Body of pancreas (tissue), 4 donors: ENCODE measurements at regions not wholly inside any gene's neighbourhood (a gene's known extent, or its start where the extent isn't known, plus 50 kb on each side); places are given as distances from the start of the nearest gene placed in this dataset.

ENCODE experiments used
- CTCF ChIP-seq, 7 experiments: fragments of 450-650 bp in 4 of 7; fragments of 200-600 bp in 3 of 7; sonication (generic) in 3 of 7; IDR thresholded peaks; one replicate each; pipeline ENCODE4 v1.5.1; 2016 to 2019; ENCODE audit warnings: antibody characterized with exemption in 7 of 7
- POLR2A ChIP-seq, 3 donors: fragments of 450-650 bp; IDR thresholded peaks; one replicate each; pipeline ENCODE4 v1.6.1; 2016; ENCODE audit warnings: antibody characterized with exemption in 3 of 3, mild to moderate bottlenecking in 2 of 3

- TF ChIP-seq CTCF (IDR thresholded peaks at IDR 0.05) = no peak
- TF ChIP-seq POLR2A (IDR thresholded peaks at IDR 0.05) = no peak
Observed at GRCh38 chr1:183730886-183731573, 73.9 kb upstream of the RGL1 start.
